ENCODE measurements at regions not wholly inside any gene's neighbourhood (a gene's known extent, or its start where the extent isn't known, plus 50 kb on each side); places are given as distances from the start of the nearest gene placed in this dataset.

DNA sequence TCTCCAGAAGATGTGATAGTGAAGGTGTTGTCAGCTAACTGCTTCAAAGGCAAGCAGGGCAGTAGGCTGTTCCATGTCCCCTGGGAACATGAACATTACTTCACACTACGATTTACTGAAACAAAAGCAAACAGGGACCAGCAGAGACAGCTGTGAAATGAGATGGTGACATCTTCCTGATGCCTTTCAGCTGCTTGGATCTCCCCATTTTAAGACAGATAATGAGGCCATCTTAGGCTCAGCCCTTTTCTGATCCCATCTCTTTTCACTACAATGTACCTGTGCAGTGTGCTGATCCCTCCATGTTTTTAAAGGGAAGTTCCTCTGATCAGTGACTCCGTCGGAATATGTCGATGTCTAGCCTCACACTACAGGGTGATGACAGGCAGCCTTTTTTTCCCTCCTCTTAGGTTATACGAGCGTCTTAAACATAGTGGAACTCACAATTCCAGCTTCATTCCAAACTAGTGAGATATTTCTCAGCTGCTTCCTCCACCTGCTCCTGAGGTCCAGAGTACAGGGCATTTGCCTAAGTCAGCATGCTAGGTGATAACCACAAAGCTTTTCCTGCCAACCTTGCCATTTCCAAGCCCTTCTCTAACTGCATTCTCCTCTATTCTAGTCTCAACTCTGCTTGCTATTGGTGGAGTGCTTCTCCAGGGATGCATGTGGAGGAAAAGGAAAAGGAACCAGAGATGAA is 87.6 kb upstream of the EGLN3 start:
- H3K9me3 ChIP-seq (ENCODE audit: low read length): no peaks in the 10 kb centered on the region
- H3K4me2 ChIP-seq (ENCODE audit: low read length): no peak overlapping the region
- no peak overlapping the region for H2AFZ ChIP-seq (ENCODE audit: low read depth, low read length)
- no peaks in the 10 kb centered on the region for H3K79me2 ChIP-seq (replicated peaks; ENCODE audit: insufficient read depth, low read length)
- no peaks in the 10 kb centered on the region for H3K27me3 ChIP-seq (ENCODE audit: insufficient read depth, low read depth, low read length)
- H3K4me3 ChIP-seq (ENCODE audit: low read length): no peak overlapping the region
- no peaks in the 10 kb centered on the region for H3F3A ChIP-seq (ENCODE audit: insufficient read depth, low read length, poor library complexity, severe bottlenecking)
- H4K20me1 ChIP-seq (ENCODE audit: insufficient read depth): no peaks in the 10 kb centered on the region
- no peak overlapping the region for H3K9ac ChIP-seq (ENCODE audit: low read length)
- H3K9me2 ChIP-seq (ENCODE audit: insufficient read depth, low read length): no peaks in the 10 kb centered on the region
- H3K36me3 ChIP-seq (ENCODE audit: insufficient read depth, low read length): no peaks in the 10 kb centered on the region
- no peak overlapping the region for H3K27ac ChIP-seq (ENCODE audit: low read length)
- TF ChIP-seq POLR2AphosphoS5 (IDR thresholded peaks at IDR 0.05) (no peak), EP300 (conservative IDR thresholded peaks at IDR 0.05; ENCODE audit: poor library complexity, severe bottlenecking) (no peak), MXI1 (conservative IDR thresholded peaks at IDR 0.05; ENCODE audit: poor library complexity, severe bottlenecking) (no peak)
- TF ChIP-seq, protein P1, sequence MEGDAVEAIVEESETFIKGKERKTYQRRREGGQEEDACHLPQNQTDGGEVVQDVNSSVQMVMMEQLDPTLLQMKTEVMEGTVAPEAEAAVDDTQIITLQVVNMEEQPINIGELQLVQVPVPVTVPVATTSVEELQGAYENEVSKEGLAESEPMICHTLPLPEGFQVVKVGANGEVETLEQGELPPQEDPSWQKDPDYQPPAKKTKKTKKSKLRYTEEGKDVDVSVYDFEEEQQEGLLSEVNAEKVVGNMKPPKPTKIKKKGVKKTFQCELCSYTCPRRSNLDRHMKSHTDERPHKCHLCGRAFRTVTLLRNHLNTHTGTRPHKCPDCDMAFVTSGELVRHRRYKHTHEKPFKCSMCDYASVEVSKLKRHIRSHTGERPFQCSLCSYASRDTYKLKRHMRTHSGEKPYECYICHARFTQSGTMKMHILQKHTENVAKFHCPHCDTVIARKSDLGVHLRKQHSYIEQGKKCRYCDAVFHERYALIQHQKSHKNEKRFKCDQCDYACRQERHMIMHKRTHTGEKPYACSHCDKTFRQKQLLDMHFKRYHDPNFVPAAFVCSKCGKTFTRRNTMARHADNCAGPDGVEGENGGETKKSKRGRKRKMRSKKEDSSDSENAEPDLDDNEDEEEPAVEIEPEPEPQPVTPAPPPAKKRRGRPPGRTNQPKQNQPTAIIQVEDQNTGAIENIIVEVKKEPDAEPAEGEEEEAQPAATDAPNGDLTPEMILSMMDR (IDR thresholded peaks at IDR 0.05; ENCODE audit: poor library complexity, severe bottlenecking): no peak

DNA sequence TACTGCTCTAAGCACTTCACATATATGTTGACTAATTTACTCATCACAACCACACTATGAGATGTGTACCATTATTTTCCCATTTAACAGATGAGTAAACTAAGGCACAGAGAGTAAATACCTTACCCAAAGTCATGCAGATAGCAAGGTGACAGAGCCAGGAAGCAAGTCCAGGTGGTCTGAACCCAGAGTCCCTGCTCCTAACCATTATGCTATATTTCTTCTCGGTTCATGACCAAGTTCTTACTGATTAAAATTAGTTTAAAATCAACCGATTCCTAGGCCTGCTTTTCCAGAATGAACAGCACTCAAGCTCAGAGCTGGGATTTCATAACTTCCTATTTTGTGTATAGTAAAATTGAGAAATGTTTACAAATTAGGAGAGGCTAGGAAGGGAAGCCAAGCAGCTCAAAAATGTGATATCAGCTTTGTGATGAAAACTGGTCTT is 85.5 kb upstream of the EGLN3 start:
- no peak overlapping the region for H2AFZ ChIP-seq (ENCODE audit: low read depth, low read length)
- no peak overlapping the region for H3K27ac ChIP-seq (ENCODE audit: low read length)
- no peaks in the 10 kb centered on the region for H3K36me3 ChIP-seq (ENCODE audit: insufficient read depth, low read length)
- no peaks in the 10 kb centered on the region for H3K79me2 ChIP-seq (replicated peaks; ENCODE audit: insufficient read depth, low read length)
- no peak overlapping the region for H3K4me3 ChIP-seq (ENCODE audit: low read length)
- TF ChIP-seq, protein P1 (IDR thresholded peaks at IDR 0.05; ENCODE audit: poor library complexity, severe bottlenecking): no peak
- TF ChIP-seq TAF1 (IDR thresholded peaks at IDR 0.05; ENCODE audit: low read depth) (no peak), EZH2 (IDR thresholded peaks at IDR 0.05; ENCODE audit: borderline replicate concordance, insufficient read depth, low read length, poor library complexity, severe bottlenecking) (no peak), MXI1 (conservative IDR thresholded peaks at IDR 0.05; ENCODE audit: poor library complexity, severe bottlenecking) (no peak), RAD21 (conservative IDR thresholded peaks at IDR 0.05) (no peak), EP300 (conservative IDR thresholded peaks at IDR 0.05; ENCODE audit: poor library complexity, severe bottlenecking) (no peak), POLR2AphosphoS5 (IDR thresholded peaks at IDR 0.05) (no peak), SMC3 (conservative IDR thresholded peaks at IDR 0.05; ENCODE audit: poor library complexity) (no peak)
- TF ChIP-seq, protein P2, sequence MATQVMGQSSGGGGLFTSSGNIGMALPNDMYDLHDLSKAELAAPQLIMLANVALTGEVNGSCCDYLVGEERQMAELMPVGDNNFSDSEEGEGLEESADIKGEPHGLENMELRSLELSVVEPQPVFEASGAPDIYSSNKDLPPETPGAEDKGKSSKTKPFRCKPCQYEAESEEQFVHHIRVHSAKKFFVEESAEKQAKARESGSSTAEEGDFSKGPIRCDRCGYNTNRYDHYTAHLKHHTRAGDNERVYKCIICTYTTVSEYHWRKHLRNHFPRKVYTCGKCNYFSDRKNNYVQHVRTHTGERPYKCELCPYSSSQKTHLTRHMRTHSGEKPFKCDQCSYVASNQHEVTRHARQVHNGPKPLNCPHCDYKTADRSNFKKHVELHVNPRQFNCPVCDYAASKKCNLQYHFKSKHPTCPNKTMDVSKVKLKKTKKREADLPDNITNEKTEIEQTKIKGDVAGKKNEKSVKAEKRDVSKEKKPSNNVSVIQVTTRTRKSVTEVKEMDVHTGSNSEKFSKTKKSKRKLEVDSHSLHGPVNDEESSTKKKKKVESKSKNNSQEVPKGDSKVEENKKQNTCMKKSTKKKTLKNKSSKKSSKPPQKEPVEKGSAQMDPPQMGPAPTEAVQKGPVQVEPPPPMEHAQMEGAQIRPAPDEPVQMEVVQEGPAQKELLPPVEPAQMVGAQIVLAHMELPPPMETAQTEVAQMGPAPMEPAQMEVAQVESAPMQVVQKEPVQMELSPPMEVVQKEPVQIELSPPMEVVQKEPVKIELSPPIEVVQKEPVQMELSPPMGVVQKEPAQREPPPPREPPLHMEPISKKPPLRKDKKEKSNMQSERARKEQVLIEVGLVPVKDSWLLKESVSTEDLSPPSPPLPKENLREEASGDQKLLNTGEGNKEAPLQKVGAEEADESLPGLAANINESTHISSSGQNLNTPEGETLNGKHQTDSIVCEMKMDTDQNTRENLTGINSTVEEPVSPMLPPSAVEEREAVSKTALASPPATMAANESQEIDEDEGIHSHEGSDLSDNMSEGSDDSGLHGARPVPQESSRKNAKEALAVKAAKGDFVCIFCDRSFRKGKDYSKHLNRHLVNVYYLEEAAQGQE (IDR thresholded peaks at IDR 0.05; ENCODE audit: borderline replicate concordance): no peak
- H3F3A ChIP-seq (ENCODE audit: insufficient read depth, low read length, poor library complexity, severe bottlenecking): no peaks in the 10 kb centered on the region
- H3K4me2 ChIP-seq (ENCODE audit: low read length): no peak overlapping the region
- H3K27me3 ChIP-seq (ENCODE audit: insufficient read depth, low read depth, low read length): no peaks in the 10 kb centered on the region
- H3K9me2 ChIP-seq (ENCODE audit: insufficient read depth, low read length): no peaks in the 10 kb centered on the region
- no peaks in the 10 kb centered on the region for H3K9me3 ChIP-seq (ENCODE audit: low read length)
- no peaks in the 10 kb centered on the region for H4K20me1 ChIP-seq (ENCODE audit: insufficient read depth)
- no peak overlapping the region for H3K9ac ChIP-seq (ENCODE audit: low read length)
